Fibroblast of skin of right biceps (primary cell): ENCODE measurements at regions not wholly inside any gene's neighbourhood (a gene's known extent, or its start where the extent isn't known, plus 50 kb on each side); places are given as distances from the start of the nearest gene placed in this dataset.

ENCODE experiments used
- DNase-seq: peaks from one replicate; pipeline ENCODE4 v3.0.0-alpha.2; 2013

- DNase-seq, result no peak
Measured at GRCh38 chr3:116767726-116768125, 58.1 kb downstream of the TUSC7 start.

- DNase-seq, result peak; percentile 74
Measured at GRCh38 chr3:116770815-116771450, 61.4 kb downstream of the TUSC7 start.

GRCh38 chr3:116776880-116777785, 67.6 kb downstream of the TUSC7 start:
- DNase-seq, result peak; percentile 28

- no peak for DNase-seq
Measured at GRCh38 chr3:116785226-116785625, 75.6 kb downstream of the TUSC7 start.

GRCh38 chr3:116802651-116803050, 93.1 kb downstream of the TUSC7 start:
- DNase-seq, result no peak

- no peak for DNase-seq
Measured at GRCh38 chr3:116806351-116806750, 96.8 kb downstream of the TUSC7 start.

- no peak for DNase-seq
Measured at GRCh38 chr3:116808725-116809124, 99.1 kb downstream of the TUSC7 start.

- DNase-seq, result no peak
Measured at GRCh38 chr3:116809208-116809607, 99.6 kb downstream of the TUSC7 start.

- no peak for DNase-seq
Measured at GRCh38 chr3:116811754-116812153, 102.2 kb downstream of the TUSC7 start.

GRCh38 chr3:116812949-116813348, 103.4 kb downstream of the TUSC7 start:
- DNase-seq, result no peak

GRCh38 chr3:116815321-116815720, 105.7 kb downstream of the TUSC7 start:
- no peak for DNase-seq

GRCh38 chr3:116815831-116816588, 106.4 kb downstream of the TUSC7 start:
- DNase-seq, result peak; percentile 15

- no peak for DNase-seq
Measured at GRCh38 chr3:116821371-116821770, 111.8 kb downstream of the TUSC7 start.

- peak; percentile 22 for DNase-seq
Measured at GRCh38 chr3:116824208-116824607, 114.6 kb downstream of the TUSC7 start.

GRCh38 chr3:116833202-116833601, 123.6 kb downstream of the TUSC7 start:
- DNase-seq, result no peak

- no peak for DNase-seq
Measured at GRCh38 chr3:116834816-116835215, 125.2 kb downstream of the TUSC7 start.

- peak; percentile 23 for DNase-seq
Measured at GRCh38 chr3:116835658-116836057, 126.1 kb downstream of the TUSC7 start.

GRCh38 chr3:116836286-116836685, 126.7 kb downstream of the TUSC7 start:
- DNase-seq, result peak; percentile 80

GRCh38 chr3:116837483-116837882, 127.9 kb downstream of the TUSC7 start:
- no peak for DNase-seq

- DNase-seq, result no peak
Measured at GRCh38 chr3:116841003-116841735, 131.6 kb downstream of the TUSC7 start.

GRCh38 chr3:116842254-116842957, 132.8 kb downstream of the TUSC7 start:
- no peak for DNase-seq

- no peak for DNase-seq
Measured at GRCh38 chr3:116848248-116848829, 138.8 kb downstream of the TUSC7 start.
